Neuronal stem cell (in vitro differentiated cells): ENCODE measurements at regions not wholly inside any gene's neighbourhood (a gene's known extent, or its start where the extent isn't known, plus 50 kb on each side); places are given as distances from the start of the nearest gene placed in this dataset.

Experiments used
- DNase-seq: peaks from one replicate; pipeline ENCODE4 v3.0.0-alpha.2; 2013; ENCODE audit warnings: low spot score
- H2AFZ ChIP-seq: one replicate; pipeline ENCODE4 v1.6.1; 2013; ENCODE audit warnings: mild to moderate bottlenecking, low read length, inconsistent platforms
- H2AK5ac ChIP-seq: 2 replicates; pipeline ENCODE4 v1.6.1; 2013; ENCODE audit warnings: low read depth, mild to moderate bottlenecking, inconsistent platforms, low read length, moderate library complexity, mixed read lengths
- H2BK120ac ChIP-seq: 2 replicates; pipeline ENCODE4 v1.6.1; 2013; ENCODE audit warnings: low read depth, mild to moderate bottlenecking, inconsistent platforms, low read length, moderate library complexity, mixed read lengths
- H2BK12ac ChIP-seq: one replicate; pipeline ENCODE4 v1.6.1; 2013; ENCODE audit warnings: low read length, inconsistent platforms
- H2BK15ac ChIP-seq: 2 replicates; pipeline ENCODE4 v1.6.1; 2013; ENCODE audit warnings: mild to moderate bottlenecking, low read length, inconsistent platforms, mixed read lengths
- H2BK5ac ChIP-seq: one replicate; pipeline ENCODE4 v1.6.1; 2013; ENCODE audit warnings: inconsistent platforms, mild to moderate bottlenecking, low read length, moderate library complexity
- H3K14ac ChIP-seq: one replicate; pipeline ENCODE4 v1.6.1; 2013; ENCODE audit warnings: low read length, inconsistent platforms
- H3K18ac ChIP-seq: 2 replicates; pipeline ENCODE4 v1.6.1; 2013; ENCODE audit warnings: low read length, inconsistent platforms
- H3K23ac ChIP-seq: 2 replicates; pipeline ENCODE4 v1.6.1; 2013; ENCODE audit warnings: low read depth, mild to moderate bottlenecking, mixed read lengths, low read length, inconsistent platforms; ENCODE audit not compliant: poor library complexity
- H3K27ac ChIP-seq: replicated peaks from 3 replicates; pipeline ENCODE4 v1.5.1; 2013; ENCODE audit warnings: low read length, inconsistent platforms
- H3K27me3 ChIP-seq, 3 experiments: 2 replicates each; pipeline ENCODE4 v1.6.1; 2013; ENCODE audit warnings: low read length in 3 of 3, mild to moderate bottlenecking in 2 of 3, inconsistent platforms in 1 of 3, low read depth in 1 of 3, mixed read lengths in 1 of 3, moderate library complexity in 1 of 3; ENCODE audit not compliant: control insufficient read depth in 3 of 3, insufficient read depth in 3 of 3
- H3K36me3 ChIP-seq, 2 donors: replicated peaks in 1 of 2; 2 replicates each; pipeline ENCODE4 v1.6.1; 2013; ENCODE audit warnings: low read length in 2 of 2; ENCODE audit not compliant: control insufficient read depth in 2 of 2, insufficient read depth in 2 of 2
- H3K4ac ChIP-seq: 2 replicates; pipeline ENCODE4 v1.6.1; 2013; ENCODE audit warnings: inconsistent platforms, mild to moderate bottlenecking, low read length, moderate library complexity
- H3K4me1 ChIP-seq, 2 donors: 1 replicate in 1 of 2; 2 replicates in 1 of 2; pipeline ENCODE4 v1.6.1; 2013; ENCODE audit warnings: low read length in 2 of 2, low read depth in 1 of 2; ENCODE audit not compliant: control insufficient read depth in 2 of 2, insufficient read depth in 1 of 2
- H3K4me2 ChIP-seq: one replicate; pipeline ENCODE4 v1.6.1; 2013; ENCODE audit warnings: mild to moderate bottlenecking, low read length, inconsistent platforms; ENCODE audit not compliant: insufficient read depth, poor library complexity, severe bottlenecking
- H3K4me3 ChIP-seq, 2 donors: 2 replicates each; pipeline ENCODE4 v1.5.1; 2013; ENCODE audit warnings: low read length in 2 of 2, mild to moderate bottlenecking in 2 of 2, inconsistent platforms in 1 of 2, moderate library complexity in 1 of 2
- H3K79me1 ChIP-seq: one replicate; pipeline ENCODE4 v1.6.1; 2013; ENCODE audit warnings: low read depth, mild to moderate bottlenecking, inconsistent platforms, low read length, moderate library complexity
- H3K9ac ChIP-seq: one replicate; pipeline ENCODE4 v1.6.1; 2013; ENCODE audit warnings: mild to moderate bottlenecking, low read depth, low read length, inconsistent platforms; ENCODE audit not compliant: poor library complexity
- H3K9me3 ChIP-seq, 2 donors: replicated peaks in 1 of 2; 2 replicates each; pipeline versions ENCODE3 to v1.6.1; 2013; ENCODE audit warnings: low read length in 2 of 2, mild to moderate bottlenecking in 2 of 2, inconsistent platforms in 1 of 2, low read depth in 1 of 2, mixed read lengths in 1 of 2, moderate library complexity in 1 of 2; ENCODE audit not compliant: control insufficient read depth in 2 of 2, insufficient read depth in 1 of 2
- H4K8ac ChIP-seq: one replicate; pipeline ENCODE4 v1.6.1; 2013; ENCODE audit warnings: low read depth, mild to moderate bottlenecking, inconsistent platforms, low read length, moderate library complexity
- H4K91ac ChIP-seq: one replicate; pipeline ENCODE4 v1.6.1; 2013; ENCODE audit warnings: low read length, low read depth, mild to moderate bottlenecking, inconsistent platforms; ENCODE audit not compliant: poor library complexity
- WGBS, 2 donors: extraction: QIAGEN DNeasy Blood & Tissue Kit; methylation state at CpG; one replicate each; pipeline ENCODE4 v1.1.7; 2013; ENCODE audit warnings: missing lambda C conversion rate in 2 of 2, mixed read lengths in 1 of 2; ENCODE audit not compliant: insufficient read length in 2 of 2, insufficient replicate concordance in 1 of 2; ENCODE audit errors: extremely low coverage in 2 of 2; 5-methylcytosine and 5-hydroxymethylcytosine counted together

GRCh38 chr2:209340522-209340921 is 83.3 kb upstream of the MAP2 start:
- H3K9me3 ChIP-seq = no peaks in the 10 kb centered on the region
- H3K27me3 ChIP-seq = no peaks in the 10 kb centered on the region
- H4K8ac ChIP-seq = no peak overlapping the region
- WGBS, 2 donors = no CpG with 5 or more reads among the region's 2 CpGs
- H3K79me1 ChIP-seq = no peaks in the 10 kb centered on the region
- no peak overlapping the region for H2BK15ac ChIP-seq
- H3K9ac ChIP-seq = no peak overlapping the region
- no peaks in the 10 kb centered on the region for H3K36me3 ChIP-seq
- no peak overlapping the region for H3K4me3 ChIP-seq
- H3K4me2 ChIP-seq = no peak overlapping the region
- H2AFZ ChIP-seq = no peak overlapping the region
- no peak overlapping the region for H2BK120ac ChIP-seq
- H3K18ac ChIP-seq = no peak overlapping the region
- H3K27ac ChIP-seq = no peak overlapping the region
- H2BK12ac ChIP-seq = no peak overlapping the region
- no peak overlapping the region for H3K23ac ChIP-seq
- H3K4ac ChIP-seq = no peak overlapping the region
- no peak for DNase-seq
- H3K14ac ChIP-seq = no peak overlapping the region
- no peak overlapping the region for H2AK5ac ChIP-seq
- no peak overlapping the region for H2BK5ac ChIP-seq
- no peaks in the 10 kb centered on the region for H3K4me1 ChIP-seq
- no peak overlapping the region for H4K91ac ChIP-seq

- Histone ChIP-seq H3K27ac (no peak overlapping the region), H3K18ac (no peak overlapping the region), H3K36me3 (no peaks in the 10 kb centered on the region), H3K23ac (no peak overlapping the region), H3K9me3 (no peaks in the 10 kb centered on the region), H2BK5ac (no peak overlapping the region), H2BK15ac (no peak overlapping the region), H3K4ac (no peak overlapping the region), H2AK5ac (no peak overlapping the region), H2BK12ac (no peak overlapping the region), H3K27me3 (no peaks in the 10 kb centered on the region), H4K8ac (no peak overlapping the region), H4K91ac (no peak overlapping the region), H3K4me1 (peaks cover 0 to 5% of the 10 kb centered on the region in 2 donors), H2BK120ac (no peak overlapping the region), H3K14ac (no peak overlapping the region), H3K4me2 (no peak overlapping the region), H3K4me3 (no peak overlapping the region), H3K79me1 (no peaks in the 10 kb centered on the region), H2AFZ (no peak overlapping the region), H3K9ac (no peak overlapping the region)
- DNase-seq = no peak
- no CpG with 5 or more reads among the region's 3 CpGs for WGBS, 2 donors
These were observed 79.5 kb upstream of the MAP2 start for GRCh38 chr2:209344349-209344748.

GRCh38 chr2:209348433-209348832 is 75.4 kb upstream of the MAP2 start:
- Histone ChIP-seq H2BK120ac (no peak overlapping the region), H3K18ac (no peak overlapping the region), H3K4me2 (no peak overlapping the region), H3K4ac (no peak overlapping the region), H4K8ac (no peak overlapping the region), H4K91ac (no peak overlapping the region), H2AFZ (peak overlapping the region; percentile 74), H3K4me3 (no peak overlapping the region), H3K23ac (no peak overlapping the region), H3K27me3 (no peaks in the 10 kb centered on the region), H3K14ac (no peak overlapping the region), H3K9me3 (no peaks in the 10 kb centered on the region), H3K4me1 (peaks cover 0 to 5% of the 10 kb centered on the region in 2 donors), H2BK12ac (no peak overlapping the region), H2AK5ac (no peak overlapping the region), H3K36me3 (no peaks in the 10 kb centered on the region), H2BK5ac (no peak overlapping the region), H3K9ac (no peak overlapping the region), H2BK15ac (no peak overlapping the region), H3K79me1 (no peaks in the 10 kb centered on the region), H3K27ac (no peak overlapping the region)
- no peak for DNase-seq
- no CpG with 5 or more reads among the region's 6 CpGs for WGBS, 2 donors

GRCh38 chr2:209351636-209352035 is 72.2 kb upstream of the MAP2 start:
- Histone ChIP-seq H4K91ac (no peak overlapping the region), H2BK15ac (no peak overlapping the region), H3K9me3 (no peaks in the 10 kb centered on the region), H3K4me1 (peaks cover 0 to 5% of the 10 kb centered on the region in 2 donors), H3K18ac (no peak overlapping the region), H3K36me3 (no peaks in the 10 kb centered on the region), H3K14ac (no peak overlapping the region), H3K4ac (no peak overlapping the region), H2BK5ac (no peak overlapping the region), H4K8ac (no peak overlapping the region), H2AK5ac (no peak overlapping the region), H2AFZ (no peak overlapping the region), H3K4me3 (no peak overlapping the region), H3K27me3 (no peaks in the 10 kb centered on the region), H2BK120ac (no peak overlapping the region), H3K23ac (no peak overlapping the region), H3K79me1 (no peaks in the 10 kb centered on the region), H3K27ac (no peak overlapping the region), H3K9ac (no peak overlapping the region), H3K4me2 (no peak overlapping the region), H2BK12ac (no peak overlapping the region)
- no peak for DNase-seq
- 100% methylated on average over 1 of the region's 3 CpGs; no CpG with 5 or more reads in 1 of the 2 donors for WGBS, 2 donors
